Activated naive CD4-positive, alpha-beta T cell treated with anti-CD3 and anti-CD28 coated beads, Interleukin-2, amount 50 U/mL, for 72 hours (primary cell): ENCODE measurements at regions not wholly inside any gene's neighbourhood (a gene's known extent, or its start where the extent isn't known, plus 50 kb on each side); places are given as distances from the start of the nearest gene placed in this dataset.

ENCODE experiments used
- ATAC-seq, 2 donors: fragments of 150-1000 bp; cut with Tn5 transposase; 2 replicates each; pipeline ENCODE4 v1.10.0; 2021; ENCODE audit warnings: mild to moderate bottlenecking in 2 of 2, moderate library complexity in 2 of 2
- DNase-seq, 2 donors: peaks; one replicate each; pipeline ENCODE4 v3.0.0; 2021 to 2022; ENCODE audit warnings: low spot score in 2 of 2
- H3K27ac Mint-ChIP-seq, 2 donors: one replicate each; pipeline ENCODE4 v1.8.0; 2022; ENCODE audit warnings: mild to moderate bottlenecking in 2 of 2, mixed read lengths in 2 of 2
- H3K36me3 Mint-ChIP-seq, 2 donors: one replicate each; pipeline ENCODE4 v1.8.0; 2022; ENCODE audit warnings: mixed read lengths in 2 of 2
- H3K9me3 Mint-ChIP-seq, 2 donors: one replicate each; pipeline ENCODE4 v1.8.0; 2022; ENCODE audit warnings: mixed read lengths in 2 of 2

GRCh38 chr16:74123195-74123594, 173.4 kb upstream of the PSMD7 start:
- H3K36me3 Mint-ChIP-seq = peaks cover 0 to 6% of the 10 kb centered on the region in 2 donors
- H3K9me3 Mint-ChIP-seq = peaks cover 6 to 9% of the 10 kb centered on the region in 2 donors
- no peak for ATAC-seq

DNA sequence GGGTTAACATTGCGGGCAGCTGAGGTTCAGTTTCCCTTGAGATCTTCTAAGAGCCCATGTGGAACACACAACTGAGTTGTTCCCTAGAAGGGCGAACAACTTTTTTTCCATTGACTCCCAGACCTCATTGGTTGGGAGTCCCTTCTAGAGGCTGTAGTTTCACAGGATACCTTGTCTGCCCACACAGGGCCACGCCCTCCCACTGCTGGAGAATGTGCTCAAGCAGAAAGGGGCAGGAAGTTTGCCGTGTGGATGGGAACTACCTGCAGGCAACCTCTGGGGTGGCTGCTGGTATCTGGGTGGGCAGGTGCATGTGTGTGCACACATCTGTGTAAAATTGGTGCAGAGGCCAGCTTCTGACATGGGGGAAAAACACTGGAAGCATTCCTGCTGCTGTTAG, 178.8 kb upstream of the PSMD7 start:
- no peak for ATAC-seq
- Mint-ChIP-seq H3K27ac (peak overlapping the region in 1 of 2 donors; percentile 2), H3K9me3 (no peaks in the 10 kb centered on the region), H3K36me3 (no peaks in the 10 kb centered on the region)
- no peak for DNase-seq

More at GRCh38 chr16:74123195-74123594, 173.4 kb upstream of the PSMD7 start:
- H3K27ac Mint-ChIP-seq = no peak overlapping the region
- DNase-seq = no peak

- no peak overlapping the region for H3K27ac Mint-ChIP-seq
- DNase-seq (no peak), ATAC-seq (no peak)
- H3K9me3 Mint-ChIP-seq = no peaks in the 10 kb centered on the region
- H3K36me3 Mint-ChIP-seq = no peaks in the 10 kb centered on the region
Observed at GRCh38 chr16:74113545-74113944, 183.1 kb upstream of the PSMD7 start.

GRCh38 chr16:74111456-74111982, 185.1 kb upstream of the PSMD7 start:
- Mint-ChIP-seq H3K9me3 (no peaks in the 10 kb centered on the region), H3K27ac (no peak overlapping the region), H3K36me3 (no peaks in the 10 kb centered on the region)
- ATAC-seq = peak; percentile 58 to 61
- DNase-seq = no peak

- peak in 1 of 2 donors; percentile 57 for DNase-seq
- H3K36me3 Mint-ChIP-seq = no peaks in the 10 kb centered on the region
- H3K27ac Mint-ChIP-seq = no peak overlapping the region
- no peaks in the 10 kb centered on the region for H3K9me3 Mint-ChIP-seq
- peak; percentile 30 to 53 for ATAC-seq
Observed at GRCh38 chr16:74107795-74108610, 188.6 kb upstream of the PSMD7 start.

DNA sequence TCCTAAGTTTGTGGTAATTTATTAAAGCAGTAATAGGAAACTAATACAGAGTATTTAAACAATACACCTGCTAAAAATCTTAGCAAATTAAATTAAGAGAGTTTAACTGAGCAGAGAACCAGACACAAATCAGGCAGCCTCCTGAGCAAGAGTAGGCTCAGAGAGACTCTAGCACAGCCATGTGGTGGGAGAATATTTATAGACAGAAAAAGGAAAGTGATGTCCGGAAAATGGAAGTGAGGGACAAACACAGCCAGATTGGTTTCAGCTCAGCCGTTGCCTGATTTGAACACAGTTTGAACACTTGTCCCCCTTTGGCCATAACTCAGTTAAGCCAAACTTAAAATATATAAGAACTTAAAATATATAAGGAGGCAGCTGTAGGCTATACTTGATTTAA, 192.6 kb upstream of the PSMD7 start:
- no peak overlapping the region for H3K27ac Mint-ChIP-seq
- no peaks in the 10 kb centered on the region for H3K9me3 Mint-ChIP-seq

DNA sequence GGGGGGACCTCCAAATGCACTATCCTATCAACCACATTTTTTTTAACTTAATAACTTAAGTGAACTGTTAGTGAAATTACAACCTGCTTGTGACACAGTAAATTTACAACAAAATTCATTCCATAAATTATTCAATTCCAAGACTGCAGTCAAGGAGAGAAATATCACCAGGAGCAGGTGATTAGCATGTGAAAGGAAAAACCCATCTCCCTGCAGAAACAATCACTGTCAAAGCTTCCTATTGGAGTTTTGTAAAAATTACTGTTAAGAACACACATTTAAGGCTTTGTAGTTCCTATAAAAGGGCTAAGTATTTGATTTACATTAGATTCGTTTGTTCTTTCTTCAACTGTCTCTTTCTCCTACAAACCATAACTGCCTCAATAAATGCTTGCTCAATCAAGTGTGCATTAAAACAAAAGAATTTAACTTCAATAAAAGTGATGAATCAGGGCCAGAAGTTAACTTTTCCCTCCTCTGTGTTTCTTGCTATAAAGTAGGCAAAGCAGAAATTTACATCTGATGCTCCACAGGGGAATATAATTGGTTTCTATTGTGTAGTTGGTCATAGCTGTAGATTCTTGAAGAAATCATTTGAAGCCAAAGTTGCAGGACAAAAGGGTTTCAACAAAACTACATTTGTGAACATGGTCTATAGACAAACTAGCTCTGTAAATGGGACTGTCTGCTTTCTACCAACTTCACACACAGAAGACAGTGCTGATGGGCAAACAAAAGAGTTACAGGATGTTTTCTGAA, 195.1 kb upstream of the PSMD7 start:
- DNase-seq (no peak), ATAC-seq (no peak)
- Mint-ChIP-seq H3K27ac (no peak overlapping the region), H3K9me3 (no peaks in the 10 kb centered on the region), H3K36me3 (no peaks in the 10 kb centered on the region)

More for the DNA sequence above, 192.6 kb upstream of the PSMD7 start:
- no peak for DNase-seq
- no peak for ATAC-seq
- no peaks in the 10 kb centered on the region for H3K36me3 Mint-ChIP-seq

DNA sequence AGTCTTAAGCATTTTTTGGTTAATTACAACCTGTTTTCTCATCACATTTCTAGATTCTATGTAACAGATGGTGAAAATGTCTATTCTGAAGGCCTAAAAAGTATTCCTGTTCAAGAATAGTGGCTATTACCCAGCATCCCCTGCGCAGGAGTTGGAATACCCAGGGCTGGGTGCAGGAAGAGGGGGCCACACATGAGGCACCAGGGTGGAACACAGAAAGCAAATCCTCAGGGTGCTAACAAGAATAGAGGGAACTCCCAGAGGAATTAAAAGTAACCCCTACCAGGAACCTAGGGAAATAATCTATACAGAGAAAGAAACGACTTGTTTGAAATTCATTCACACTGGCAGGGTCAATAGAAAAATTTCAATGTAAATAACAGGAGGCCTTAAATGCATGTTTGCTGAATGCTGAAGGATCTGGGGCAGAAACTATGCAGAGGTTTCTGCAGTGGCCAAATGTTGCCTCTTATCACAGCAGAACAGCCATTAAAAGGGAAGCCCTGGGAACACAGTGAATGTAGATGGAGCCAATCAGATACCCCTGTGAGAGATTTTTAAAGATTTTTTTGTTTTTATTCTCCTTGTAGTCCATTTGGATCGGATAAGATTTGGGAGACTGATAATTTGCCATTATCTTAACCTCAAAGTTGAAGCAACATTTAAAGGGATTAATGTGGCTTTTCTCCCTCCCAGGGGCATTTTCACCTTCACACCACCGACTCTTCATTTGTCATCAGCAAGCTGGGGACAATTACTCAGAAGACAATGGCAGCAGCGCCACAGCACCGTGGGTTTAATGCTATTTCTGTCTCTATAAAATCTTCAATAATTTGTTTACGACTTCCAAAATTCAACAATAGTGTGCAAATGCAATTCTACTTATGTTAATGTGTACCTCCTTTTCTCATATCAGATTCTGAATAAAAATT, 196.0 kb upstream of the PSMD7 start:
- no peak overlapping the region for H3K27ac Mint-ChIP-seq
- ATAC-seq (no peak), DNase-seq (no peak)
- no peaks in the 10 kb centered on the region for H3K36me3 Mint-ChIP-seq
- H3K9me3 Mint-ChIP-seq = no peaks in the 10 kb centered on the region

GRCh38 chr16:74099530-74099929, 197.1 kb upstream of the PSMD7 start:
- ATAC-seq (no peak), DNase-seq (no peak)
- Mint-ChIP-seq H3K9me3 (peaks cover 0 to 4% of the 10 kb centered on the region in 2 donors), H3K36me3 (no peaks in the 10 kb centered on the region), H3K27ac (no peak overlapping the region)

DNA sequence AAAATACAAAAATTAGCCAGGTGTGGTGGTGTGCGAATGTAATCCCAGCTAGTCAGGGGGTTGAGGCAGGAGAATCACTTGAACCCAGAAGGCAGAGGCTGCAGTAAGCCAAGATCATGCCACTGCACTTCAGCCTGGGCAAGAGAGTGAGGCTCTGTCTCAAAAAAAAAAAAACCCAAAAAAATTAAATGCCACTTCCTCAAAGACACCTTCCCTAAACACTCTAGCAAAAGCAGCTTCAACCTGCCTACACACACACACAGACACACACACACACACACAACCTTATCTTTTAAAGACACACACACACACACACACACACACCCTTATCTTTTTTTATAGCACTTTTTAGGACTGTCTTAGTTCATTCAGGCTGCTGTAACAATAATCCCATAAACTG, 201.7 kb upstream of the PSMD7 start:
- Mint-ChIP-seq H3K36me3 (no peaks in the 10 kb centered on the region), H3K9me3 (peaks cover 0 to 4% of the 10 kb centered on the region in 2 donors), H3K27ac (no peak overlapping the region)
- no peak for ATAC-seq
- no peak for DNase-seq

GRCh38 chr16:74094514-74094913, 202.1 kb upstream of the PSMD7 start:
- H3K36me3 Mint-ChIP-seq = no peaks in the 10 kb centered on the region
- H3K9me3 Mint-ChIP-seq = peaks cover 0 to 4% of the 10 kb centered on the region in 2 donors
- DNase-seq = no peak
- H3K27ac Mint-ChIP-seq = no peak overlapping the region
- ATAC-seq = no peak

- no peak for ATAC-seq
- DNase-seq = no peak
- Mint-ChIP-seq H3K9me3 (peaks cover 0 to 4% of the 10 kb centered on the region in 2 donors), H3K36me3 (no peaks in the 10 kb centered on the region), H3K27ac (no peak overlapping the region)
Observed at GRCh38 chr16:74092336-74092735, 204.3 kb upstream of the PSMD7 start.

- DNase-seq (no peak), ATAC-seq (no peak)
- no peaks in the 10 kb centered on the region for H3K36me3 Mint-ChIP-seq
- peaks cover 0 to 4% of the 10 kb centered on the region in 2 donors for H3K9me3 Mint-ChIP-seq
- H3K27ac Mint-ChIP-seq = no peak overlapping the region
Observed at GRCh38 chr16:74090871-74091270, 205.7 kb upstream of the PSMD7 start.

DNA sequence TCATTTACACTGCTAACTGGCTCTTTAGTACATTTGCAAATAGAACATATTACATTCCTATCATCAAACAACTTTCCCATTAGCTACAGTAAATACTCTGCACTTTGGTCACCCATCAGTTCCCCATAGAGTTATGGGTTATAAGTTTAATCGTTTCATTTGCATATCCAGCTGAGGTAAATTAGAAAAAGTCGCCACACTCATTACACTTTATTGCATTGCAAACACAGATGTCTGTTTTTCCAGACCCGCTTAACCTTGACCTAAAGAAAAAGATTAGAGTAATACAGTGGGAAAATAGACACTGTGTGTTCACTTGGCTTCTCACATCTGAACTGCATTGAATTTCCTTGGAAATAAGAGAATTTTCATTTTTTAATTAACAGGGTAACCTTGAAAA, 213.1 kb upstream of the PSMD7 start:
- Mint-ChIP-seq H3K36me3 (no peaks in the 10 kb centered on the region), H3K9me3 (no peaks in the 10 kb centered on the region), H3K27ac (no peak overlapping the region)
- ATAC-seq = no peak
- no peak for DNase-seq

GRCh38 chr16:74080311-74080710, 216.3 kb upstream of the PSMD7 start:
- peaks cover 0 to 3% of the 10 kb centered on the region in 2 donors for H3K36me3 Mint-ChIP-seq
- DNase-seq (no peak), ATAC-seq (no peak)
- no peak overlapping the region for H3K27ac Mint-ChIP-seq
- peaks cover 6 to 7% of the 10 kb centered on the region in 2 donors for H3K9me3 Mint-ChIP-seq

GRCh38 chr16:74079232-74079586, 217.4 kb upstream of the PSMD7 start:
- Mint-ChIP-seq H3K27ac (no peak overlapping the region), H3K9me3 (peaks cover 11 to 15% of the 10 kb centered on the region in 2 donors), H3K36me3 (peaks cover 4 to 9% of the 10 kb centered on the region in 2 donors)
- DNase-seq (no peak), ATAC-seq (peak in 1 of 2 donors; percentile 74)
